SU-DHL-6 (cell line): ENCODE measurements at regions not wholly inside any gene's neighbourhood (a gene's known extent, or its start where the extent isn't known, plus 50 kb on each side); places are given as distances from the start of the nearest gene placed in this dataset.

Experiments used
- EZH2phosphoT487 ChIP-seq: fragments of 200-600 bp; sonication (generic), shearing (Covaris generic); conservative IDR thresholded peaks from 2 replicates; pipeline ENCODE4 v1.6.1; 2018; ENCODE audit warnings: mild to moderate bottlenecking, antibody characterized with exemption, low read length, moderate library complexity, mixed read lengths
- TF ChIP-seq, protein P1 (sequence below): fragments of 200-600 bp; sonication (generic); IDR thresholded peaks from one replicate; pipeline ENCODE4 v1.5.1; 2017; ENCODE audit warnings: antibody characterized with exemption, mild to moderate bottlenecking, low read length, moderate library complexity; ENCODE audit not compliant: insufficient read depth, poor library complexity, severe bottlenecking

DNA sequence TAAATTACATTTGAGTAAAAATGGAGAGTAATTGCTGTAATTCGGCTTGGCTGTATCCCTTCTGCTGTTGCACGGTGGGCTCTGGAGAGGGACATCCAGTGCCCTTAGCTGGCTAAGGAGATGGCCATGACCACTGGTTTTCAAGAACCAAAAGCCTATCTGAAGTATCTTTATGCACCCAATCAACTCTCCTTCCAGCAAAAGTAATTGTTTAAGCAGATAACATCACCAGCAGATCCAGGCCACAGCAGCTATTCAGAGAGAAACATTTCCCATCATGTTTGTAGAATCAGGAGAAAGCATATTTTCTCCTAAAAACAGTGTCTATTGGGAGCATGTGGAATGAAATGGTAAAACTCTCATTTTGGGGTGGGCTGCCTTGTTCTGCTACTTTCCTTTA lies 514.5 kb upstream of the RGMA start:
- TF ChIP-seq, protein P1, sequence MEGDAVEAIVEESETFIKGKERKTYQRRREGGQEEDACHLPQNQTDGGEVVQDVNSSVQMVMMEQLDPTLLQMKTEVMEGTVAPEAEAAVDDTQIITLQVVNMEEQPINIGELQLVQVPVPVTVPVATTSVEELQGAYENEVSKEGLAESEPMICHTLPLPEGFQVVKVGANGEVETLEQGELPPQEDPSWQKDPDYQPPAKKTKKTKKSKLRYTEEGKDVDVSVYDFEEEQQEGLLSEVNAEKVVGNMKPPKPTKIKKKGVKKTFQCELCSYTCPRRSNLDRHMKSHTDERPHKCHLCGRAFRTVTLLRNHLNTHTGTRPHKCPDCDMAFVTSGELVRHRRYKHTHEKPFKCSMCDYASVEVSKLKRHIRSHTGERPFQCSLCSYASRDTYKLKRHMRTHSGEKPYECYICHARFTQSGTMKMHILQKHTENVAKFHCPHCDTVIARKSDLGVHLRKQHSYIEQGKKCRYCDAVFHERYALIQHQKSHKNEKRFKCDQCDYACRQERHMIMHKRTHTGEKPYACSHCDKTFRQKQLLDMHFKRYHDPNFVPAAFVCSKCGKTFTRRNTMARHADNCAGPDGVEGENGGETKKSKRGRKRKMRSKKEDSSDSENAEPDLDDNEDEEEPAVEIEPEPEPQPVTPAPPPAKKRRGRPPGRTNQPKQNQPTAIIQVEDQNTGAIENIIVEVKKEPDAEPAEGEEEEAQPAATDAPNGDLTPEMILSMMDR, result no peak
- TF ChIP-seq EZH2phosphoT487, result no peak
